Thyroid gland (tissue), 4 donors: ENCODE measurements at regions not wholly inside any gene's neighbourhood (a gene's known extent, or its start where the extent isn't known, plus 50 kb on each side); places are given as distances from the start of the nearest gene placed in this dataset.

Source experiments
- DNase-seq, 2 donors: peaks; one replicate each; pipeline ENCODE4 v3.0.0-alpha.2; 2019
- H3K27ac ChIP-seq, 3 donors: fragments of 200-600 bp; sonication (generic); 1 replicate in 2 of 3; 2 replicates in 1 of 3; pipeline ENCODE4 v1.5.1; 2016 to 2019; ENCODE audit warnings: mild to moderate bottlenecking in 1 of 3, moderate library complexity in 1 of 3
- H3K27me3 ChIP-seq: fragments of 200-600 bp; sonication (generic); one replicate; pipeline ENCODE4 v1.5.1; 2019
- H3K36me3 ChIP-seq, 2 donors: fragments of 200-600 bp; sonication (generic); one replicate each; pipeline ENCODE4 v1.5.1; 2016 to 2019
- H3K4me1 ChIP-seq, 2 donors: fragments of 200-600 bp; sonication (generic); one replicate each; pipeline ENCODE4 v1.5.1; 2017 to 2019
- H3K4me3 ChIP-seq, 3 donors: fragments of 200-600 bp; sonication (generic); replicated peaks in 1 of 3; 1 replicate in 2 of 3; 2 replicates in 1 of 3; pipeline ENCODE4 v1.5.1; 2016; ENCODE audit warnings: mild to moderate bottlenecking in 1 of 3
- H3K9me3 ChIP-seq: fragments of 200-600 bp; sonication (generic); one replicate; pipeline ENCODE4 v1.5.1; 2017
- CTCF ChIP-seq, 6 experiments: fragments of 200-600 bp in 3 of 6; fragments of 450-650 bp in 3 of 6; sonication (generic) in 3 of 6; IDR thresholded peaks; one replicate each; pipeline ENCODE4 v1.5.1; 2016 to 2019; ENCODE audit warnings: antibody characterized with exemption in 6 of 6, mild to moderate bottlenecking in 2 of 6, inconsistent platforms in 1 of 6, moderate library complexity in 1 of 6
- POLR2A ChIP-seq, 2 donors: fragments of 450-650 bp; IDR thresholded peaks; one replicate each; pipeline ENCODE4 v1.6.1; 2017; ENCODE audit warnings: antibody characterized with exemption in 2 of 2, mild to moderate bottlenecking in 2 of 2, moderate library complexity in 1 of 2
- whole genome bisulfite sequencing, 2 donors: methylation state at CpG; one replicate each; pipeline ENCODE4 v1.1.5; 2017; 5-methylcytosine and 5-hydroxymethylcytosine counted together
- intact Hi-C: fragments of 100-400 bp; cut with DNase I; formaldehyde crosslinking; loops from one replicate; pipeline ENCODE4 v1.15.1; 2023

GRCh38 chr18:51442012-51442411, 244.5 kb upstream of the MEX3C start:
- no peaks in the 10 kb centered on the region for H3K27me3 ChIP-seq
- DNase-seq, result no peak
- TF ChIP-seq CTCF (IDR thresholded peaks at IDR 0.05), result no peak
- no peak for TF ChIP-seq POLR2A (IDR thresholded peaks at IDR 0.05)
- no peaks in the 10 kb centered on the region for H3K36me3 ChIP-seq
- peaks cover 0 to 4% of the 10 kb centered on the region in 2 donors for H3K4me1 ChIP-seq
- no peak overlapping the region for H3K4me3 ChIP-seq
- intact Hi-C loops, result no loop called here
- no peaks in the 10 kb centered on the region for H3K9me3 ChIP-seq
- no peak overlapping the region for H3K27ac ChIP-seq

GRCh38 chr18:51446571-51447210, 249.2 kb upstream of the MEX3C start:
- TF ChIP-seq POLR2A (IDR thresholded peaks at IDR 0.05) (no peak), CTCF (IDR thresholded peaks at IDR 0.05) (no peak)
- DNase-seq, result no peak
- Histone ChIP-seq H3K27me3 (no peaks in the 10 kb centered on the region), H3K4me3 (no peak overlapping the region), H3K36me3 (no peaks in the 10 kb centered on the region), H3K4me1 (no peaks in the 10 kb centered on the region), H3K27ac (no peak overlapping the region), H3K9me3 (no peaks in the 10 kb centered on the region)
- intact Hi-C loops, result no loop called here
- 83 to 89% methylated on average over 2 of the region's 2 CpGs for WGBS, 2 donors

GRCh38 chr18:51447351-51448342, 250.2 kb upstream of the MEX3C start:
- 48 to 53% methylated on average over 18 to 19 of the region's 19 CpGs for WGBS, 2 donors
- DNase-seq, result peak; percentile 19 to 29
- Histone ChIP-seq H3K36me3 (no peaks in the 10 kb centered on the region), H3K4me1 (no peaks in the 10 kb centered on the region), H3K27ac (no peak overlapping the region), H3K9me3 (no peaks in the 10 kb centered on the region), H3K4me3 (no peak overlapping the region), H3K27me3 (no peaks in the 10 kb centered on the region)
- intact Hi-C loops, result no loop called here
- TF ChIP-seq CTCF (IDR thresholded peaks at IDR 0.05) (no peak), POLR2A (IDR thresholded peaks at IDR 0.05) (no peak)

- Histone ChIP-seq H3K36me3 (no peaks in the 10 kb centered on the region), H3K27ac (no peak overlapping the region), H3K4me1 (no peaks in the 10 kb centered on the region), H3K9me3 (no peaks in the 10 kb centered on the region), H3K27me3 (no peaks in the 10 kb centered on the region), H3K4me3 (no peak overlapping the region)
- DNase-seq, result no peak
- intact Hi-C loops, result no loop called here
- no peak for TF ChIP-seq CTCF (IDR thresholded peaks at IDR 0.05)
- WGBS, 2 donors, result 80 to 81% methylated on average over 9 of the region's 9 CpGs
Observed at GRCh38 chr18:51448949-51449348, 251.5 kb upstream of the MEX3C start.

- Histone ChIP-seq H3K27me3 (no peaks in the 10 kb centered on the region), H3K9me3 (no peaks in the 10 kb centered on the region), H3K4me1 (no peaks in the 10 kb centered on the region), H3K36me3 (no peaks in the 10 kb centered on the region), H3K27ac (no peak overlapping the region), H3K4me3 (no peak overlapping the region)
- no peak for DNase-seq
- intact Hi-C loops, result no loop called here
- TF ChIP-seq CTCF (IDR thresholded peaks at IDR 0.05), result no peak
- no peak for TF ChIP-seq POLR2A (IDR thresholded peaks at IDR 0.05)
- 90 to 93% methylated on average over 3 of the region's 3 CpGs for WGBS, 2 donors
Observed at GRCh38 chr18:51453594-51453993, 256.1 kb upstream of the MEX3C start.
